HG03095 (cell line): ENCODE measurements at regions not wholly inside any gene's neighbourhood (a gene's known extent, or its start where the extent isn't known, plus 50 kb on each side); places are given as distances from the start of the nearest gene placed in this dataset.

Experiments
- ATAC-seq: cut with Tn5 transposase; IDR thresholded peaks from one replicate; pipeline ENCODE4 v1.9.1; 2021; ENCODE audit warnings: moderate library complexity; ENCODE audit not compliant: unreplicated experiment

DNA sequence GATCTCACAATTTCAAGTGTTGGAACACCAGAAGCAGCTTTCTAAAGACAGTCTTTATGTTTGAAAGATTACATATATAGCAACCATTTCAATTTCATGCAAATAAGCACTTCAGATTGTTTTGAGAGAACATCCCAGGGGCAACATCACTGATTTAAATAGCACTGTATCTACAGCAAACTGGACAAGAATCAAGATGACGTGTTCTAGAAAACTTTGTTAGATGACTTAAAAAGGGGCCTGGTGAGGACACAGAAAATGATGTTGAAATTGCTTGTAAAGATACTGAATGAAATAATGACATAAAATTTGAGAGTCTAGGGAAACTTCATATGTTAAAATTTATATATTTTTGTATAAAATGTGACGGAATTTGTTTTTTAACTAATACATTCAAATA is 277.1 kb downstream of the KLF12 start:
- no peak for ATAC-seq

DNA sequence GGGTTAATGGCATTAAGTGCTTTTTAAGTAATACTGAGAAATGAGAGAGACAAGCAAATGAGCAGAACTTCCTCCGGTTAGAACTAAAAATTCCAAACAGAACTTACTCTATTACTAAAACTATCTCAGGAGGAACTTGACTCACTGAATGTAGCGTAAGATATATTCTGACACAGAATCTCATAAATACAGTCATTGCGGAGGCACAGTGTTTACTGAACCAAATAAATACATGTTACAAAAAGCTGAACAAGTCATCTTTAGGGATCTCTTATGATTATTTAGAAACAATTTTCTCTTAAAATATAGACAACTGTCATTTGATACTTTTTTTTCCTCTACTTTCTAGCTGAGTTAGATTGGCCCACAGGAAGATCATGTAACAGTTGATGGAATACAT is 283.1 kb downstream of the KLF12 start:
- no peak for ATAC-seq

DNA sequence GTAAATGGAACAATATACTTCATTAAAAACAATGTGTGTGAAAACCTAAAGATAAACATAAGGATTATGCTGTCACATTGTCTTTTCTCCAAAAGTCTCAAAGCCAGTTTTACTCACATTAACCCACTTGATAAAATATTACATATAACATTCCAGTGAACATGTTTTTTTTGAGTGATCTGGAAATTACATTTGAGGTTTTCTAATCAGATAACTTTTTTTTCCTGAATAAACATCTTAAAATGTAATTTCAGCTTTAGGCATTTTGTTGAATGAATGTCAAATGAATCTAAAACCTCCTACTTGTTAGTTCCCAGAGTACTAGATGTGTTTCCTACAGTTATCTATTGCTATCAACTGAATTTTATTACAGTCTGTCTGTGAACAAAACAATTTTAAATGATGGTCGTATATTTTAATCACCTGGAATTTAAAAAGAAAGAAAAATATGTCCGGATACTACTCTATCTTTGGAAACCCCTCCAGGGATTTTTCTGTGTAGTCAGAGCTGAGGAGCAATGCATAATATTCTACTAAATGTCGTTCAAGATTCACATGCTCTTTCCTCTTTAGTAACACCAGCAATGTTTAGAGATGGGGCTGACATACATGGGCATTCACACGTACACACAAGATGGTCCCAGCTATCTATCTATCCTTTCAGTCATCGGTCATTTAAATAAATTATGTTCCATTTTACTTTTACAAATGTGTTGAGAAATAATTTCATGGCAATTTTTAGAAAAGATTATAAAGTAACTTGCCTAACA is 283.9 kb downstream of the KLF12 start:
- no peak for ATAC-seq

DNA sequence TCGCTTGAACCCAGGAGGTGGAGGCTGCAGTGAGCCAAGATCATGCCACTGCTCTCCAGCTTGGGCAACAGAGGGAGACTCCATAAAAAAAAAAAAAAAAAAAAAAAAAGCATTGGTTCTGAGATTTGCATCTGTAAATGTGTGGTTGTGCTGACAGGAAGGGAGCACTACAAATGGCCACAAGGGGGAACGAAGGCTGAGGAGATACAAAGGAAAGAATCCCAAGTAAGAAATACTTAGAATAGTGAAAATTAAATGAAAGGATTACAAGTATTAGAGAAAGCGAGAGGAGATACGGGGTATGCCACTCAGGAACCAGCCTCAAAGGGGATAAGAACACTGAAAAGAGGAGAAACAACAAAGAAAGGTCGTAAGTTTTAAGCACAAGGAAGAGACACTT is 284.9 kb downstream of the KLF12 start:
- ATAC-seq: no peak

DNA sequence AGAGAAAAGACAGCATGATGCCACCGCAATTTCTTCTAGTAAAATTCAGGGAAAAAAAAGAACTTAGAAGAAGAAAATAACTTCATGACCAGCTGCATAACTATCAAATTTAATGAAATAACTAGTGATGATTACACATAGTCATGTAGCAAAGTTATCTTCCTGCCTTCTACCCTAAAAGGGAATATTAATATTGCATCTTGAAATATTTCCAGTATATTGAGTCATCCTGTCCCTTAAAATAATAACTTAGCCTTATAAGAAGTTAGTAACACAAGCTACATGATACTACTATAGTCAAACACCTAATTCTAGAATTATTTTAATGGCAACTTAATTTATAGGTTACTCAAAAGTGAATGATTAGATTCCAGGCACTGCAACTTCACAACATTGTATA is 289.2 kb downstream of the KLF12 start:
- ATAC-seq: no peak

DNA sequence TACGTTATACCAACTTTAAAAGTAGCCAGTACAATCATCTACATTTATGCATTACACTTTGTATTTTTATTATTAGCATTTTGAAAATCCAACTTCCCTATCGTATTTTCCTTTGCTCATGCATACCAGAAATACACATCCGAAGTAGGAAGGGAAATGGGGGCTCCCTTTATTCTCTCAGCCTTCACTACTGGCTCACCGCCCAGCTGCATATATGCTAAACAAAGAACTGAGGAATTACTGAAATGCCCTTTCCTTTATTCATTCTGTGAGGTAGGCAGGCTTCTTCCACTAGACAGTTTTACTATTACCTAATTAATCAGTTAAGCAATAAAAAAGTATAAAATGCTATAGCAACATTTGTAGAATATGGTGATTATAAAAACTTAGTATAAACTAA is 291.6 kb downstream of the KLF12 start:
- ATAC-seq: no peak

DNA sequence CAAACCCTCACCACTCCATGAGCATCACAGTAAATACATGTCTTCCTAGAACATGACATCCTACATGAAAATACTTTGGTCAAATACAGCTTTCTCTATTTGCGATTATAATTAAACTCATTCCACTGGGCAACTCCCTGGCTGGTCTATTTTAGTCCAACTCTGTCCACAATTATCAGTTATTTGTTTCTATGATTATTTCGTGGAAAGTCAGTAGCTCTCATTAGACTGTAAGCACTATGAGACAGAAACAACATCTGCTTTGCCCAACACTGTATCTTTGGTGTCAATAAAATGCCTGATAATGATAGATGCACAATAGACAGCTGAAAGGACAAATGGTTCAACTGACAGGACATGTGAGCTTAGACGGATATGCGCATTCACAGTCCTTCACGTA is 292.0 kb downstream of the KLF12 start:
- ATAC-seq: no peak

DNA sequence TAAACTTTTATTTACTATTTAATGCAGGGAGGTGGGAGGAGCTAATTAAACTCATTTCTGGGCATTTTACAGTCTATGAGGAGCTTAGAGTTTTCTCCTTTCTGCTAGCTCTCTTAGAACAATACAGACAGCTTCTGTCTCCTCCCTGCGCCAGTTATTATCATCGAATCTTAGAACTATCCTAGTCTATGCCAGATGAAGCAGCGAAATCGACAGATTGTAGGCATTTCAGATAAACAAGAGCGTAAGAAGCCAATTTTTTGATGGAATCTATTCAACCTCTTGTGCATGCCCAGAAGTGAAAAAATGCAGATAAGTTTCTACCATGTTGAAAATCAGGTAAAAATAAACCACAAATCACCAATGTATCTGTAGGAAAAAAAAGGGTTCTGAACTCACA is 297.1 kb downstream of the KLF12 start:
- ATAC-seq: no peak

DNA sequence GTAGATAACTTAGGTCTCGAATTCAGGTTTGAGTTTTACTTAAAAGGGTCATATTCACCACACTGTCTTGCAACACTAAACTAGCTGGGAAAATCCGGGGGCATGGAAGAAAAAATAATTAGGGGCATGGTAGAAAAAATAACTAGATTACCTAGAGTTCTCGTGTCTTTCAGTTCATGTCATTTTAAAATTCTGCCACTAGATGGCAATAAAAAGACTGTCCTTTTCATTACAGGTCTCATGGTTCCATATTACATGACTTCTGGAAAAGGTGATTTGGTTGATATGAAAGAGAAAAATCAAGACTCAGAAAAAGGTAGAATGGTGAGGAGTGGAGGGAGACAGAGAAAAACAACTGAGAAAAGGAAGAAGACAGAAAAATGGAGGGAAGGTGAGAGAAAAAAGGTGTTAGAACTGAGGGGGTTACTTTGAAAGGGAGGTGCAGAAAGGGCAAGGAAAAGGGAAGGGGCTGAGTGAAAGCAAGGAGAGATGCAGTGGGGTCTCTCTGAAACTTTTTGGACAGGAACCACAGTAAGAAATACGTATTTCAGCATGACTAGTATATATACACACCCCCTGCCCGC is 299.0 kb downstream of the KLF12 start:
- peak; percentile 55 for ATAC-seq

DNA sequence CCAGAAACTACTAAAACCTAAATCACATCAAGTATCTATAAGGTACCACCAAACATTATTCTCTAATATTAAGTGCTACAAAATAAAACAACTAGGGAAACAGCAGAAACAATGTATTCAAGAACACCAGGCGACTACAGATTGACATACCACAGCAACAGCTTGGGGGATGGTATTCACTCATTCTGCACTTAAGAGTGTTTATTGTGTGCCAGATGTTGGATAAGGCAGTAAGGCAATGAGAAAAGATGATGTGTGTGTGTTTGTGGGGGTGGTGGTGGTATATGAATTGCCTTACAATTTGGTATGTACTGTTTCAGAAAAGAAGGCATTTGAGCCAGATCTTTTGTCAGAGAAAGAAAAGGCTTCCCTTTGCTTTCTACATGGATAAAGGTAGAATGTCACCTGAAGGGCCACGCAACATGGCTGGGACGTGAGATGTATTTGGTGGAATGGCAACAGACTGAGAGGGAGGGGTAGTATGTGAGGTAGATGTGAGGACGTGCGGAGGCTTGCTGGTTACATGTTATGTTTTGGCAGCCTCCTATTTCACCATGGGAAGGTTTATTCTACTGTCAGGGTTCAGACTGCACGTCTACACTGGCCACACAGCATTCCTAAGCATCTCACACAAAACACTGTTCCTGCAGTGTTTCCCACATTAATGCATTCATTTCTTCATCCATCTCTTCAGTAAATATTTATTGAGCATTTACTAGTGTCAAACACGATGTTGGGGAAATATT is 300.7 kb downstream of the KLF12 start:
- ATAC-seq: no peak

DNA sequence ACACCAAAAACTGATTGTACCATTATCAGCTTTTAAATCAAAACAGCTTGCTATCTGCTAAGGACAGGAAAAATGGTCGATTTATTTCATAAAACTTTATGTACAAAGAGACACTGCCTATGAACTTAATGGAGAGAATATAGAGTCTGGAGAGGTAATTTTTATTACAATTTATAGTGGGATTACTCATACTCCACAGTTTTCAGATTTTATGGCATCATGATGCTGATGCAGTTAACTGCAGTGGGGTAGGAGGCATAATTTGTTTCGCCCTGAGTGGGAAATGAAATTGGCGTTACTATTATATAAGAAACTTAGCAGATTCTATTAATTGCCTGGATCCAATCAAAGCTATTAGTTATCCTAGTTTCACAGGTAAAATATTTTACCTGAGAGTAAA is 301.4 kb downstream of the KLF12 start:
- ATAC-seq: no peak

DNA sequence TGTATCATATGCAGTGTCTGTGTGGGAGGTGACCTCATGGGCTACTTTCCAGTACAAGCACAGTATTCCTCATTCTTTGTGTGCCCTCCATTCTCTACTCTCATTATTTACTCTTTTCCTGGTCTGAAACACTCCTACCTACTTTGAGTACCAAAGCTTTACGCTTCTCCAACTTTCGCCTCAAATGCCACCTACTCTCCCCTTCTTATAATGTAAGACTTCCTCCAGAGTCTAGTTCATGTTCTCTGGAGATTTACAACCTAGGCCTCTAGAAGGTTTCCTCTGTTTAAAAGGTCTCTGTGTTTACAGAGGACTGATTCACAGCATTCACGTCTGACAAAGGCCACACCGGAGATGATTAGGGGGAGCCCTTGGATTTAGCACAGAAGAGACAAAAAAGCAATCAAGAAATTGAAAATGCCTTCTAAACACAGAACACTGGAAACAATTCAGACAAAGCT is 302.0 kb downstream of the KLF12 start:
- ATAC-seq: no peak

DNA sequence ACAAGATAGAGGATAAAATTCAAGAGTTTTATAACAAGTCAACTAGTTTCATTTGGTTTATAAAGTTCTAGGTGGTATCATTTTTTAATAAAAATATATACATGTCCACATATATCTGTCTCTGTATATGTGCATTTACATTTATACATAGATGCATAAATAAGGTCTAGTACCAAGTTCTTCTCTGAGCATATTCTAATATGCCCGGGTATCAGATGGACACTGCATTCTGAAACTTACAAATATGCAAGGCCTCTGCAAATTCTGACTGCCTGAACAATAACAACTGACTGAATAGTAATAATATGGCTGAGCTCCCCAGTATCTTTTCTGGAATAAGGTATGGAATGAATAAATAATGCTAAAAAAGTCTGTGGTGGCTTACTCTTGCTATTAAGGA is 304.8 kb downstream of the KLF12 start:
- no peak for ATAC-seq

DNA sequence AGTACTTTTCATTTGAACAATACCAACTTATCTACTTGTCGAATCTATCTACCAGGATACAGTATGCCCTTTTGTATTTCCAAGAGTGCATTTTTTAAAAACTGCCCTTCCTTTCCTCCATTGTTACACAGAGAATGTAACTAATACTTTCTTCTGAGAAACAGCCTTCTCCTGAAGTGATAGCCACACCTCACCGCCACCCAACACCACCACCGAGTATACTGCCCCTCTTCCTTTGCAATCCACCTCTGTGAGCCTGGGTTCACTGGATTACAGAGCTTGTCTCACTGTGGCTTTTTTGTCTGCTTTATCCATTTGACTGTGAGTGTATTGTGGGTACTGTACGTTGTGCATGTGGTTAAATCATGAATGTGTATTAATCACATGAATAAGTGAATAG is 305.4 kb downstream of the KLF12 start:
- ATAC-seq: no peak

DNA sequence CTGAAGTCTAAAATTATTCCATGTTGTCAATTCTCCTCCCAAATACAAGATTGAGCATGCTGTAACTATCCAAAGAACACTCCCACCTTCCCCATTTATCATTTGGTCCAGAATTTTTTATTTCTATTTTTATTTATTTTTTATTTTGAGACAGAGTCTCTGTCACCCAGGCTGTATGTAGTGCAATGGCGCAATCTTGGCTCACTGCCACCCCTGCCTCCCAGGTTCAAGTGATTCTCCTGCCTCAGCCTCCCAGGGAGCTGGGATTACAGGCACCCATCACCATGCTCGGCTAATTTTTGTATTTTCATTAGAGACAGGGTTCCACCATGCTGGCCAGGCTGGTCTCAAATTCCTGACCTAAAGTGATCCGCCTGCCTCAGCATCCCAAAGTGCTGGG is 306.8 kb downstream of the KLF12 start:
- no peak for ATAC-seq

DNA sequence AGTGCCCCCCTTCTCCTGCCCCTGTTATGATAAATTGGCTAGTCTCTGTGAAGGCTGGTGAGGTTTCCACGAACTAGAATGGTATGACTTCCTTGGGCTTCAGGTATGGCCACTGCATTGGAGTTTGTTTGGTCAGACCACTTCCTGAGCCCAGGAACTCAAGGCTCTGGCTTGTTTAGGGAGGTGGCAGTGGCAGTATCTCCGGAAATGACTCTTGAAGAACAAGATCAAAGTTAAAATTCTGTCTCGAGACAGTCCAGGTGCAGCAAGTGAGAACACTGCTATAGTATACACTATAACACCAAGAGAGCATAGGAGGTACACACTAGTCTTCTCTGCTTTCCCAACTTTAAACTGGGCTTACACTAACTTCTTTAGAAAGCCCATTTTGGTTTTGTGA is 309.1 kb downstream of the KLF12 start:
- ATAC-seq: no peak

DNA sequence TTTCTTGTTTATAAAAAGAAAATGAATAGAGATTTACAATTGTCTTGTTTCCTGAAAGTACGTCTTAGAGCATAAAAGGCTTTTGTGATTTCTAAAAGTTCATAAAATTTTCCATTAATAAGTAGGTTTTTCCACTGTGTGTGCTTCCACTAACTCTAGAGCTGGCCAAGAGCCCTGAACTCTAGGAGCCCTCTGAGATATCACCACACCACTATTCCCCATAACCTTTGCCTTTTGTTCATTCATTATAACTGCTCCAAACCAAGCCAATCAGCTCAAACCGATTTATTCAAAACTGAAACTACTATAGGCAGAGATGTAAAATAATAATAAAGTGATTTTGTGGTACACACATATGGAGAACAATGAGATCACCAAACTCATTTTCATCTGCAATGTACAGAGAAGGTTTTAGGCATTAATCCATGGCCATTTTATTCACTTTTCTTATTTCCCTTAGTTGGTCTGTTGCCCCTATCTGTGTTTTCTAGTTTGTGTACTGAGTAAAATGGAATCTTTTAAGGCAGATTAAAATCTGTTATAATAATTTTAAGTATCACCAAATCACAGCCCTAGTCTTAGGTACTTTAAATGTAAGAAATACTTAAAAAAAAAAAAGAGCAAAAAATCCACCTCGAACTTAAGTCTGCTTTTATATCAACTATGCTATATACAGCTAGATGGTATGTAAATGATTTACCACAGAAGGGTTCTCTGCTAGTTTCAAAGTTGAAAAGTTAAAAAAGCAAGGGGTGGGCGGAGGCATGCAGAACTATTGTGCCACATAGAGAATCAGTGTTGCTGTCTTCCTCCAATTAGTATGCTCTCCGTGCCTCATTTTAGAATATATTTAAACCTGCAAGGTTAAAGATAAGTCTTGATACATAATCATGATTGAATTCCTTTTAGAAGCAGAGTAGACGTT is 311.3 kb downstream of the KLF12 start:
- no peak for ATAC-seq

DNA sequence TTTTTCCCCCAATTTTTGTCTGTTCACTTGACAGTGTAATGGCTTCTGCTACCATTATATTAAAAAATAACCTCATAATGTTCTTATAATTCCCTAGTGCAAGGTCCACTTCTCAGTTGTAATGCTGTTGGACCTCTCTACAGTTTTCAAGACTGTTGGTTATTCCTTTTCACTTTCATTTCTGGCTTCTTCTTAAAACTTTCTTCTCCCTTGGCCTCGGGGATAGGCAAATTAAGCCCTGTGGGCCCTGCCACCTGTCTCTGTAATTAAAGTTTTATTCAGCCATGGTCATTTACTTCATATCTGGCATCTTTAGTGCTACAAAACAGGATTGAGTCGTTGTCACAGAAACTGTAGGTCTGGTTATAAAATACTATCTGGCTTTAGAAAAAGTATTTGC is 313.5 kb downstream of the KLF12 start:
- ATAC-seq: no peak

DNA sequence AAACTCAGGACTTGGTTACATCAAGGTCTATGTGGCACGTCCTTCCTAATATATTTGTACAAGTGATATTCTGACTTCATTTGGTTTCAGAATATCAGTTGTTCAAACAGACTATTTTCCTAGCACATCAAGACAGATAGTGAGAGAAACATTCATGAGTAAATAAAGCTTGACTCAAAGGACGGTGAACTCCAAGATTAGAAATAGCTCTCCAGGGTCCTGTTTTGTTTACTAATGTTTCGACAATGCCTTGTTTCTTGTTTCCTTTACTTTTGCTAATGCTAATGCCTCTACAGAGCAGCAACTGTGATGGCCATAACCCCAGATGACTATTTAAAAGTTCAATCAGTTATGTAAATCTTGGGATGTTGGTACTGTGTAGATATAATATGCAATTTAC is 313.9 kb downstream of the KLF12 start:
- ATAC-seq: no peak

DNA sequence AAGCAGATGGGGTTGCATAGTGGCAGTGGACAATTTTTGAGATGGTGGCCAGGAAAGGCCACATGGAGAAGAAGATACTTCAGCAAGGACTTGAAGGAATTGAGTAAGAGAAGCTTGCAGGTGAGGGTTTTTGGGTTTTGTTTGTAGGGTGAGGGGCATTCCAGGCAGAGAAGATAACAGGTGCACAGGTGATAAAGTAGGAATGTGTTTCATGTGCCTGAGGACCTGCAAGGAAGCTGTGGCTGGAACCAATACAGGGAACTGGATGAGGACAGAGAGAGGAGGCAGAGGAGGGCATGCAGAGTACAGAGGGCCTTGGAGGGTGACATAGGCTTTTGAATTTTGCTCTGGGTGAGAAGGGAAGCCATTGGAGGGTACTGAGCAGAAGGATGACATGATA is 314.5 kb downstream of the KLF12 start:
- ATAC-seq: no peak

DNA sequence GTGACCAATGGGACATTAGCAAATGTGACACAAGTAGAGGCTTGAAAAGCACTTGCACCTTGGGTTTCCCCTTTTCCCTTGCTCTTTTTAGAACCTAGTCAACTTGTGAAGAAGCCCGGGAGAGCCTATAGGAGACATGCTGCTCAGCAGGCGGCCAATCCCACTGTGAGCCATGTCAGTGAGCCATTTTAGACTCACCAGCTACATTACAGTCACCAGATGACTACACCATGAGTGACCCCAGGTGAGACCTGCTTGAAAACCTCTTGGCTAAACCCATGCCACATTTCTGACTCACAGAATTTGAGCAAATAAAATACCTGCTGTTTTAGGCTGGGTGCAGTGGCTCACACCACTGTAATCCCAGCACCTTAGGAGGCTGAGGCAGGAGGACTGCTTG is 317.5 kb downstream of the KLF12 start:
- no peak for ATAC-seq
